Vagina (tissue), 2 donors: ENCODE measurements at regions not wholly inside any gene's neighbourhood (a gene's known extent, or its start where the extent isn't known, plus 50 kb on each side); places are given as distances from the start of the nearest gene placed in this dataset.

Experiments used
- POLR2A ChIP-seq, 2 donors: fragments of 450-650 bp; IDR thresholded peaks; one replicate each; pipeline ENCODE4 v1.6.1; 2017; ENCODE audit warnings: antibody characterized with exemption in 2 of 2, mild to moderate bottlenecking in 2 of 2, moderate library complexity in 2 of 2
- POLR2AphosphoS5 ChIP-seq, 2 donors: sonication (generic); formaldehyde crosslinking; IDR thresholded peaks; one replicate each; pipeline ENCODE4 v1.9.0; 2017; ENCODE audit warnings: antibody characterized with exemption in 2 of 2, mild to moderate bottlenecking in 2 of 2, low read depth in 1 of 2; ENCODE audit not compliant: insufficient read depth in 1 of 2
- TF ChIP-seq, protein P1 (sequence below), 3 experiments: fragments of 450-650 bp in 2 of 3; fragments of 200-600 bp in 1 of 3; sonication (generic) in 1 of 3; IDR thresholded peaks; one replicate each; pipeline ENCODE4 v1.5.1; 2017 to 2019; ENCODE audit warnings: antibody characterized with exemption in 3 of 3, mild to moderate bottlenecking in 2 of 3, moderate library complexity in 2 of 3

DNA sequence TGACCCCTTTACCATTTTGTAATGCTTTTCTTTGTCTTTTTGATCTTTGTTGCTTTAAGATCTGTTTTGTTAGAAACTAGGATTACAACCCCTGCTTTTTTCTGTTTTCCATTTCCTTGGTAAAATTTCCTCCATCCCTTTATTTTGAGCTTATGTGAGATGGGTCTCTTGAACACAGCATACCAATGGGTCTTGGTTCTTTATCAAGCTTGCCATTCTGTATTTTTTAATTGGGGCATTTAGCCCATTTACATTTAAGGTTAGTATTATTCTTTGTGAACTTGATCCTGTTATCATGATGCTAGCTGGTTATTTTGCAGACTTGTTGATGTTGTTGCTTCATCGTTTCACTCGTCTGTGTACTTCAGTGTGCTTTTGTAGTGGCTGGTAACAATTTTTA is 337.3 kb downstream of the SPATA31D1 start:
- TF ChIP-seq, protein P1, sequence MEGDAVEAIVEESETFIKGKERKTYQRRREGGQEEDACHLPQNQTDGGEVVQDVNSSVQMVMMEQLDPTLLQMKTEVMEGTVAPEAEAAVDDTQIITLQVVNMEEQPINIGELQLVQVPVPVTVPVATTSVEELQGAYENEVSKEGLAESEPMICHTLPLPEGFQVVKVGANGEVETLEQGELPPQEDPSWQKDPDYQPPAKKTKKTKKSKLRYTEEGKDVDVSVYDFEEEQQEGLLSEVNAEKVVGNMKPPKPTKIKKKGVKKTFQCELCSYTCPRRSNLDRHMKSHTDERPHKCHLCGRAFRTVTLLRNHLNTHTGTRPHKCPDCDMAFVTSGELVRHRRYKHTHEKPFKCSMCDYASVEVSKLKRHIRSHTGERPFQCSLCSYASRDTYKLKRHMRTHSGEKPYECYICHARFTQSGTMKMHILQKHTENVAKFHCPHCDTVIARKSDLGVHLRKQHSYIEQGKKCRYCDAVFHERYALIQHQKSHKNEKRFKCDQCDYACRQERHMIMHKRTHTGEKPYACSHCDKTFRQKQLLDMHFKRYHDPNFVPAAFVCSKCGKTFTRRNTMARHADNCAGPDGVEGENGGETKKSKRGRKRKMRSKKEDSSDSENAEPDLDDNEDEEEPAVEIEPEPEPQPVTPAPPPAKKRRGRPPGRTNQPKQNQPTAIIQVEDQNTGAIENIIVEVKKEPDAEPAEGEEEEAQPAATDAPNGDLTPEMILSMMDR (IDR thresholded peaks at IDR 0.05) = no peak
- TF ChIP-seq POLR2A (IDR thresholded peaks at IDR 0.05) (no peak), POLR2AphosphoS5 (IDR thresholded peaks at IDR 0.05; ENCODE audit: insufficient read depth in 1 of 2, low read depth in 1 of 2) (no peak)
